Stomach (tissue), 8 donors: ENCODE measurements at regions not wholly inside any gene's neighbourhood (a gene's known extent, or its start where the extent isn't known, plus 50 kb on each side); places are given as distances from the start of the nearest gene placed in this dataset.

Experiments used
- DNase-seq, 2 donors: peaks; one replicate each; pipeline versions ENCODE4 v3.0.0 to v3.0.0-alpha.2; 2013 to 2019
- H3K27ac ChIP-seq, 5 donors: fragments of 200-600 bp in 4 of 5; sonication (generic) in 4 of 5; one replicate each; pipeline ENCODE4 v1.5.1; 2013 to 2019; ENCODE audit warnings: mild to moderate bottlenecking in 1 of 5, moderate library complexity in 1 of 5
- H3K27me3 ChIP-seq, 3 donors: fragments of 200-600 bp; sonication (generic); one replicate each; pipeline ENCODE4 v1.5.1; 2017 to 2019; ENCODE audit warnings: mixed run types in 1 of 3
- H3K36me3 ChIP-seq, 4 donors: fragments of 200-600 bp; sonication (generic); 1 replicate in 3 of 4; 2 replicates in 1 of 4; pipeline ENCODE4 v1.5.1; 2016 to 2019
- H3K4me1 ChIP-seq, 4 donors: fragments of 200-600 bp; sonication (generic); one replicate each; pipeline ENCODE4 v1.5.1; 2016 to 2019
- H3K4me3 ChIP-seq, 4 donors: fragments of 200-600 bp; sonication (generic) in 3 of 4; one replicate each; pipeline ENCODE4 v1.5.1; 2016 to 2019; ENCODE audit warnings: mild to moderate bottlenecking in 1 of 4
- H3K9me3 ChIP-seq, 4 donors: fragments of 200-600 bp; sonication (generic); one replicate each; pipeline ENCODE4 v1.5.1; 2016 to 2019
- CTCF ChIP-seq, 7 experiments: fragments of 450-650 bp in 4 of 7; fragments of 200-600 bp in 3 of 7; sonication (generic) in 3 of 7; IDR thresholded peaks; one replicate each; pipeline ENCODE4 v1.5.1; 2016 to 2019; ENCODE audit warnings: antibody characterized with exemption in 7 of 7, control low read depth in 2 of 7, mild to moderate bottlenecking in 1 of 7
- EP300 ChIP-seq: sonication (generic); formaldehyde crosslinking; IDR thresholded peaks from one replicate; pipeline ENCODE4 v1.6.1; 2017; ENCODE audit warnings: antibody characterized with exemption
- POLR2A ChIP-seq, 4 donors: fragments of 450-650 bp; IDR thresholded peaks; one replicate each; pipeline ENCODE4 v1.6.1; 2016; ENCODE audit warnings: antibody characterized with exemption in 4 of 4, control low read depth in 2 of 4, mild to moderate bottlenecking in 1 of 4, moderate library complexity in 1 of 4
- POLR2AphosphoS5 ChIP-seq, 3 donors: sonication (generic); formaldehyde crosslinking; IDR thresholded peaks; one replicate each; pipeline ENCODE4 v1.6.1; 2016; ENCODE audit warnings: antibody characterized with exemption in 3 of 3
- WGBS, 5 donors: extraction: QIAGEN DNeasy Blood & Tissue Kit in 3 of 5; methylation state at CpG; one replicate each; pipeline versions ENCODE4 v1.1.5 to v1.1.7; 2013 to 2018; 5-methylcytosine and 5-hydroxymethylcytosine counted together
- intact Hi-C: fragments of 100-400 bp; cut with DNase I; formaldehyde crosslinking; loops from one replicate; pipeline ENCODE4 v1.15.1; 2023; ENCODE audit warnings: low total_unique reads
- donor health status: healthy with polysubstance abuse.
- donor health status: Bipolar disorder and iron deficiency.
- donor health status: healthy.

GRCh38 chr14:44215660-44216059 is 291.4 kb downstream of the FSCB start:
- no peak for DNase-seq
- no peaks in the 10 kb centered on the region for H3K36me3 ChIP-seq
- intact Hi-C loops = no loop called here
- H3K27me3 ChIP-seq = no peaks in the 10 kb centered on the region
- no peak overlapping the region for H3K4me3 ChIP-seq
- H3K9me3 ChIP-seq = peaks cover 0 to 19% (median 1%) of the 10 kb centered on the region in 4 donors
- H3K27ac ChIP-seq = no peak overlapping the region
- H3K4me1 ChIP-seq = no peaks in the 10 kb centered on the region
- TF ChIP-seq CTCF (IDR thresholded peaks at IDR 0.05) = no peak
- no peak for TF ChIP-seq POLR2A (IDR thresholded peaks at IDR 0.05)
- no peak for TF ChIP-seq EP300
- no peak for TF ChIP-seq POLR2AphosphoS5 (IDR thresholded peaks at IDR 0.05)

DNA sequence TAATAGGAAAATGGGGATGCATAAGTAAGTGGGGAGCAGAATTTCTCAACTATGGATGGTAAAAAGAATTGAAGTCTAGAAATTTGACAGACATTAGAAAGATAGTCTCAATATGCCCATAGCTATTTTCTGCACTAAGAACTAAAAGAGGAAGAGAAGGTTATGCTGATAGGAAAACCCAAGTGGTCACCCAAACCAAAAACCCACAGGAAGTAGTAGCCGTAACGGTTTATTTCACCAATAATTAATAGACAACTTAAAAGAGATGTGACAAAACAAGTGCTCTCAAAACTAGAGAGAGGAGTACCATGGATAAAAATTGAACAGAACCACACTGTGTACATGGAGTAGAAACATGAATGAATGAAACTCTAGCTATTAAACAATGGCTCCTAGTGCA is 295.4 kb downstream of the FSCB start:
- Histone ChIP-seq H3K27me3 (no peaks in the 10 kb centered on the region), H3K36me3 (no peaks in the 10 kb centered on the region), H3K4me1 (no peaks in the 10 kb centered on the region), H3K9me3 (peaks cover 0 to 11% (median 0%) of the 10 kb centered on the region in 4 donors), H3K4me3 (no peak overlapping the region), H3K27ac (no peak overlapping the region)
- TF ChIP-seq EP300 (no peak), POLR2A (IDR thresholded peaks at IDR 0.05) (no peak), POLR2AphosphoS5 (IDR thresholded peaks at IDR 0.05) (no peak), CTCF (IDR thresholded peaks at IDR 0.05) (no peak)
- no peak for DNase-seq
- 34 to 90% (median 83%) methylated on average over 2 of the region's 2 CpGs for WGBS, 5 donors
- intact Hi-C loops = no loop called here

- H3K4me1 ChIP-seq = no peaks in the 10 kb centered on the region
- no peak overlapping the region for H3K27ac ChIP-seq
- DNase-seq = no peak
- TF ChIP-seq EP300 (no peak), CTCF (IDR thresholded peaks at IDR 0.05) (no peak), POLR2AphosphoS5 (IDR thresholded peaks at IDR 0.05) (no peak), POLR2A (IDR thresholded peaks at IDR 0.05) (no peak)
- H3K9me3 ChIP-seq = peaks cover 0 to 18% (median 5%) of the 10 kb centered on the region in 4 donors
- H3K36me3 ChIP-seq = no peaks in the 10 kb centered on the region
- no peaks in the 10 kb centered on the region for H3K27me3 ChIP-seq
- intact Hi-C loops = no loop called here
- no peak overlapping the region for H3K4me3 ChIP-seq
- WGBS, 5 donors = 29 to 39% (median 35%) methylated on average over 3 of the region's 3 CpGs
These were observed 302.8 kb downstream of the FSCB start for GRCh38 chr14:44204061-44204835.

GRCh38 chr14:44180975-44181374 is 326.1 kb downstream of the FSCB start:
- Histone ChIP-seq H3K9me3 (peaks cover 0 to 20% (median 6%) of the 10 kb centered on the region in 4 donors), H3K4me1 (no peaks in the 10 kb centered on the region), H3K4me3 (no peak overlapping the region), H3K27me3 (no peaks in the 10 kb centered on the region), H3K27ac (no peak overlapping the region), H3K36me3 (no peaks in the 10 kb centered on the region)
- WGBS, 5 donors = 16 to 42% (median 22%) methylated on average over 1 of the region's 1 CpG
- intact Hi-C loops = no loop called here
- no peak for DNase-seq
- TF ChIP-seq POLR2A (IDR thresholded peaks at IDR 0.05) (no peak), POLR2AphosphoS5 (IDR thresholded peaks at IDR 0.05) (no peak), EP300 (no peak), CTCF (IDR thresholded peaks at IDR 0.05) (no peak)
